PC-9 (cell line): ENCODE measurements at regions not wholly inside any gene's neighbourhood (a gene's known extent, or its start where the extent isn't known, plus 50 kb on each side); places are given as distances from the start of the nearest gene placed in this dataset.

ENCODE experiments used
- BruUV-seq: library from RNA; stranded (reverse); fragments of 400-500 nt; replicated peaks from 2 replicates; lab custom pipeline; 2021; lab: Mats Ljungman, UMichigan
- CTCF ChIA-PET: fragments of 300-600 bp; sonication (Branson Sonifier 250); formaldehyde crosslinking; loops from one replicate; lab custom pipeline; 2022; ENCODE audit warnings: antibody characterized with exemption; lab: Charles Lee
- POLR2A ChIA-PET: fragments of 300-600 bp; sonication (Branson Sonifier 250); formaldehyde crosslinking; loops from one replicate; lab custom pipeline; 2022; ENCODE audit warnings: antibody characterized with exemption; ENCODE audit not compliant: unreplicated experiment; lab: Charles Lee
- DNase-seq, 2 experiments: peaks; one replicate each; pipeline versions ENCODE4 v3.0.0 to v3.0.0-alpha.2; 2015 to 2022; ENCODE audit warnings: mixed read lengths in 1 of 2
- H2AFZ ChIP-seq: fragments of 200-600 bp; sonication (generic); 2 replicates; pipeline ENCODE4 v1.8.1; 2017; ENCODE audit warnings: antibody characterized with exemption
- H3F3A ChIP-seq: fragments of 200-600 bp; sonication (generic); 2 replicates; pipeline ENCODE4 v1.8.1; 2017; ENCODE audit warnings: antibody characterized with exemption, mild to moderate bottlenecking, low read depth; ENCODE audit not compliant: insufficient read depth
- H3K27ac ChIP-seq: fragments of 200-600 bp; sonication (generic); 2 replicates; pipeline ENCODE4 v1.6.1; 2016; ENCODE audit warnings: mixed run types
- H3K27me3 ChIP-seq: fragments of 200-600 bp; sonication (generic); 2 replicates; pipeline ENCODE4 v1.6.1; 2016; ENCODE audit warnings: low read depth, mixed run types; ENCODE audit not compliant: insufficient read depth
- H3K36me3 ChIP-seq: fragments of 200-600 bp; sonication (generic); 2 replicates; pipeline ENCODE4 v1.6.1; 2016; ENCODE audit warnings: low read depth, mixed run types
- H3K4me1 ChIP-seq: fragments of 200-600 bp; sonication (generic); replicated peaks from 2 replicates; pipeline ENCODE4 v1.6.1; 2016; ENCODE audit warnings: mixed run types; ENCODE audit not compliant: insufficient read depth
- H3K4me2 ChIP-seq: fragments of 200-600 bp; sonication (generic); 2 replicates; pipeline ENCODE4 v1.6.1; 2017; ENCODE audit warnings: mixed run types
- H3K4me3 ChIP-seq: fragments of 200-600 bp; sonication (generic); 2 replicates; pipeline ENCODE4 v1.6.1; 2016; ENCODE audit warnings: mixed run types
- H3K79me2 ChIP-seq: fragments of 200-600 bp; sonication (generic); 2 replicates; pipeline ENCODE4 v1.6.1; 2017; ENCODE audit warnings: low read depth, mixed run types
- H3K9me2 ChIP-seq: fragments of 200-600 bp; sonication (generic); 2 replicates; pipeline ENCODE4 v1.8.1; 2017; ENCODE audit warnings: mild to moderate bottlenecking; ENCODE audit not compliant: insufficient read depth
- H3K9me3 ChIP-seq: fragments of 200-600 bp; sonication (generic); 2 replicates; pipeline ENCODE4 v1.8.1; 2016; ENCODE audit warnings: low read depth; ENCODE audit not compliant: insufficient read depth
- H4K20me1 ChIP-seq: fragments of 200-600 bp; sonication (generic); 2 replicates; pipeline ENCODE4 v1.8.1; 2017; ENCODE audit not compliant: insufficient read depth
- CTCF ChIP-seq: fragments of 200-600 bp; sonication (generic); conservative IDR thresholded peaks from 2 replicates; pipeline ENCODE4 v1.6.1; 2017; ENCODE audit warnings: mixed run types, antibody characterized with exemption, mild to moderate bottlenecking, moderate library complexity
- EZH2 ChIP-seq: fragments of 200-600 bp; sonication (generic); IDR thresholded peaks from 2 replicates; pipeline ENCODE4 v1.8.0; 2017; ENCODE audit warnings: antibody characterized with exemption, low read depth
- intact Hi-C: fragments of 100-400 bp; cut with micrococcal nuclease; formaldehyde crosslinking; loops from one replicate; pipeline ENCODE4 v1.10.0; 2022; ENCODE audit not compliant: unreplicated experiment

GRCh38 chr5:89059274-89059673, 176.3 kb upstream of the MEF2C start:
- intact Hi-C loops = no loop called here
- CTCF ChIA-PET = no interaction called here

DNA sequence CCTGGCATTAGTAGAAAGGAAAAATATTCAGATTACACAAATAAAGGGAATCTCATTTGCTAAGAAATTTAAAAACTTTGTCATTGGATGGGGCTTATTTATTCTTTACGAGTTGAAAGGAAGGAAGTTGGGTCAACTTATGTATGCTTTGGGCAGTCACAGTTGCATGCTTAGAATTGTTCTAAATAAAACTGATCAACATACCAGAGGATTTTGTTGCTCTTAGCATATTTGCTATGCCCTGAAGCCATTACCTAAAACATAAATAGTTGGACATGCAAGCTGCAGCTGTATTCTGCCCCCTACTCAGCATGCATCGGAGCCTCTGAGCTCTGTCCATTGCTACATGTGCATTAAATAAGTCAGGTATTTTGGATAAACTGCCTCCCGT, 172.7 kb upstream of the MEF2C start:
- TF ChIP-seq CTCF (no peak), EZH2 (no peak)
- no peak for DNase-seq
- Histone ChIP-seq H3K27ac (no peak overlapping the region), H3K4me2 (no peak overlapping the region), H3F3A (no peaks in the 10 kb centered on the region), H2AFZ (no peak overlapping the region), H3K9me3 (no peaks in the 10 kb centered on the region), H3K79me2 (no peaks in the 10 kb centered on the region), H3K9me2 (no peaks in the 10 kb centered on the region), H3K36me3 (no peaks in the 10 kb centered on the region), H3K27me3 (no peaks in the 10 kb centered on the region), H4K20me1 (no peaks in the 10 kb centered on the region), H3K4me1 (no peaks in the 10 kb centered on the region), H3K4me3 (no peak overlapping the region)
- intact Hi-C loops = no loop called here
- BruUV-seq = no TSS peak
- ChIA-PET POLR2A (interaction anchor here (0.7 kb wide), 1 partner anchor 13 kb away, joined by 6 read pairs; no protein-coding TSS in a partner anchor), CTCF (no interaction called here)

More at GRCh38 chr5:89059274-89059673, 176.3 kb upstream of the MEF2C start:
- Histone ChIP-seq H3K27ac (no peak overlapping the region), H4K20me1 (no peaks in the 10 kb centered on the region), H2AFZ (no peak overlapping the region), H3K4me2 (no peak overlapping the region), H3K36me3 (no peaks in the 10 kb centered on the region), H3K9me2 (no peaks in the 10 kb centered on the region), H3K79me2 (no peaks in the 10 kb centered on the region), H3K27me3 (no peaks in the 10 kb centered on the region), H3K9me3 (no peaks in the 10 kb centered on the region), H3F3A (no peaks in the 10 kb centered on the region), H3K4me1 (no peaks in the 10 kb centered on the region), H3K4me3 (no peak overlapping the region)
- DNase-seq = no peak
- TF ChIP-seq CTCF = no peak
- no peak for TF ChIP-seq EZH2
- no TSS peak for BruUV-seq
- POLR2A ChIA-PET = no interaction called here

DNA sequence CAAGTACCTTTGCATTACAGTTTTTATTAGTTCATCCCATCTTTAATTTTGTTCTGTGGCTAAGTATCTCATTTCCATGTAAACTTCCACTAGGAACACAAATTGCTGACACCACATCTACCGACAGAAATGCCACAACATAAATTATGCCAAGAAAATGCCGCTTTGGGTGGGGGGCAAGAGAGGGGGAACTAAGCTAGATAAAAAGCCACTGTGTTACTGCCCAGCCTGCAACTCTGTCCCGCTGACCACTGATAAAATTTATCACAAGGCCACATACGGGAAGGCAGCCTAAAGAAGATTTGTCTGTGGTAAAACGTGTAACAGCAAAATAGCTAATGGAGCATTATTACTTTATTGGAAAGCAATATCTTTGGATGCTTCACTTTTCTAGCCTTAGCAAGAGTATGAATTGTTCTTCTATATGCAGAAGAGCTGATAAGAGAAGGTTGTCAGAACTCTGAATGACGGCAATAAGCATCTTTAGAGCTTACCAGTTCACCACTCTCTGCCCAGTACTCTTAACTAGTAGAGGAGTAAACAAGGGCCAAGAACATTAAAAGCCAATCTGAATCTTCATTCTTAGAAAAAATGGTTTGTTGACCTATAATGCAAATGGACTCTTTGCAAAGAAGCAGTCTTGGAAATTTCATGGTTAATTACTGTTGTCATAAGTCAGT, 172.2 kb upstream of the MEF2C start:
- TF ChIP-seq EZH2 (no peak), CTCF (no peak)
- no peak overlapping the region for H3K4me3 ChIP-seq
- no peaks in the 10 kb centered on the region for H3F3A ChIP-seq
- H4K20me1 ChIP-seq = no peaks in the 10 kb centered on the region
- H3K9me2 ChIP-seq = no peaks in the 10 kb centered on the region
- H3K79me2 ChIP-seq = no peaks in the 10 kb centered on the region
- H3K4me1 ChIP-seq = no peaks in the 10 kb centered on the region
- no peak overlapping the region for H2AFZ ChIP-seq
- no peaks in the 10 kb centered on the region for H3K36me3 ChIP-seq
- ChIA-PET POLR2A (interaction anchor here (0.7 kb wide), 1 partner anchor 13 kb away, joined by 6 read pairs; no protein-coding TSS in a partner anchor), CTCF (no interaction called here)
- H3K27me3 ChIP-seq = no peaks in the 10 kb centered on the region
- peaks cover 2% of the 10 kb centered on the region; the same call in 1 of the 2 replicates for H3K9me3 ChIP-seq
- no peak overlapping the region for H3K27ac ChIP-seq
- BruUV-seq = no TSS peak
- no peak overlapping the region for H3K4me2 ChIP-seq
- intact Hi-C loops = no loop called here
- no peak for DNase-seq
